ENCODE measurements at regions not wholly inside any gene's neighbourhood (a gene's known extent, or its start where the extent isn't known, plus 50 kb on each side); places are given as distances from the start of the nearest gene placed in this dataset.

GRCh38 chr20:24139846-24140245 is 151.3 kb upstream of the GGTLC1 start:
- Histone ChIP-seq H3K9me3 (no peaks in the 10 kb centered on the region), H3K36me3 (no peaks in the 10 kb centered on the region), H3K4me1 (ENCODE audit: control insufficient read depth in 1 of 2, low read depth in 2 of 2) (no peaks in the 10 kb centered on the region), H3K27ac (no peak overlapping the region), H3K27me3 (replicated peaks; ENCODE audit: insufficient read depth) (peaks cover 3% of the 10 kb centered on the region), H3K4me3 (no peak overlapping the region)
- ATAC-seq (ENCODE audit: insufficient number of reproducible peaks, low FRiP score, low read depth) (no peak), DNase-seq (ENCODE audit: low spot score) (no peak)
- no peak for TF ChIP-seq CTCF (IDR thresholded peaks at IDR 0.05)

DNA sequence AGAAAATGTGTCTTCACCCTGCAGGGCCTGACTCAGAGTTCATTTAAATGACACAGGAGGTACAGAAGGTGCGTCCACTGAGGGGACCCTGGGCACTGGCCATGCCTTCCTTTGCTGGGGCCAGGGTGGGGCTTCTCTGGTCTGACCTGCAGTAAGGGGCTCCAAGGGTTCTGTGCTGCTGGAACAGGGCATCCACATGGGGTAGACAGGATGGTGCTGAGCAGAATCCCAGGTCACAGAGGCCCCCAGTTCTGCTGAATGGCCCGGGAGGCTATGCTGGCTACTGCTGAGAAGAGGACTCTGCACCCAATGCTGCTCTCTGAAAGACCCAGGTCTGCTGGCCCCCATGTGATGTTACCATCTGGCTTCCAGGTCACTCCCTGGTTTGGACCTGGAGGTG is 150.4 kb upstream of the GGTLC1 start:
- DNase-seq (ENCODE audit: low spot score) (no peak), ATAC-seq (ENCODE audit: insufficient number of reproducible peaks, low FRiP score, low read depth) (no peak)
- peaks cover 3% of the 10 kb centered on the region for H3K27me3 ChIP-seq (replicated peaks; ENCODE audit: insufficient read depth)
- no peak overlapping the region for H3K27ac ChIP-seq
- no peaks in the 10 kb centered on the region for H3K4me1 ChIP-seq (ENCODE audit: control insufficient read depth in 1 of 2, low read depth in 2 of 2)
- H3K4me3 ChIP-seq: no peak overlapping the region
- no peaks in the 10 kb centered on the region for H3K9me3 ChIP-seq
- no peaks in the 10 kb centered on the region for H3K36me3 ChIP-seq
- no peak for TF ChIP-seq CTCF (IDR thresholded peaks at IDR 0.05)

DNA sequence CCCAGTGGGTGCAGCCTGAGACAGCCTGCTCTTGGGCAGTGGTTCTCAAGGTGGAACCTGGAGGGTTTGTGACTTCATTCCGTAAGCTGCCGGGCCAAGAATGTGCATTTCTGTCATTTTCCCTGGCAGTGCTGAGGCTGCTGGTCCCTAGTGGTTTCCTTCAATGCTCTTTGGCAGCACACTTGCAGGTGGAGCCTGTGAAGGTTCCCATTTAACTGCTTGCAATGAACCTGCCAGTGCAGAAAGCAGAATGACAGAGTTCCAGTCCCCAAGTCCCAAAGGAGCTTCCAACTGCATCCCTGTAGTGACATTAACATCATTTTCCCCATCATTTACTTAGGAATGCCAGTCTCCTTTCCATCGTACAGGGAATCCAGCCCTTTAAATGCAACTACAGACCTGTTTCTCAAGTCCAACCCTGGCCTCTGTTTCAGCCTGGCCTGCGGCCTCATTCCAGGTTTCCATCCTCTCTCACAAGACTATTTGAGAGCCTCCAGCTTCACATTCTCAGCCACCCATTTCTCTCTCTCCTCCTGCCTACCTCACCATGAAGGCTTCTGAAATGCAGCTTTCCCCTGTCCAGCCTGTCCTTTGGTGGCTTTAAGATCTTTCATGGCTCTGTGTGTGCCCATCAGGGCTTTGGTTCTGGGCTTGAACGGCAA is 149.7 kb upstream of the GGTLC1 start:
- no peaks in the 10 kb centered on the region for H3K4me1 ChIP-seq (ENCODE audit: control insufficient read depth in 1 of 2, low read depth in 2 of 2)
- no peaks in the 10 kb centered on the region for H3K9me3 ChIP-seq
- H3K4me3 ChIP-seq: no peak overlapping the region
- H3K27ac ChIP-seq: no peak overlapping the region
- DNase-seq (ENCODE audit: low spot score) (no peak), ATAC-seq (ENCODE audit: insufficient number of reproducible peaks, low FRiP score, low read depth) (no peak)
- TF ChIP-seq CTCF (IDR thresholded peaks at IDR 0.05): no peak
- no peaks in the 10 kb centered on the region for H3K36me3 ChIP-seq
- H3K27me3 ChIP-seq (replicated peaks; ENCODE audit: insufficient read depth): peaks cover 3% of the 10 kb centered on the region

DNA sequence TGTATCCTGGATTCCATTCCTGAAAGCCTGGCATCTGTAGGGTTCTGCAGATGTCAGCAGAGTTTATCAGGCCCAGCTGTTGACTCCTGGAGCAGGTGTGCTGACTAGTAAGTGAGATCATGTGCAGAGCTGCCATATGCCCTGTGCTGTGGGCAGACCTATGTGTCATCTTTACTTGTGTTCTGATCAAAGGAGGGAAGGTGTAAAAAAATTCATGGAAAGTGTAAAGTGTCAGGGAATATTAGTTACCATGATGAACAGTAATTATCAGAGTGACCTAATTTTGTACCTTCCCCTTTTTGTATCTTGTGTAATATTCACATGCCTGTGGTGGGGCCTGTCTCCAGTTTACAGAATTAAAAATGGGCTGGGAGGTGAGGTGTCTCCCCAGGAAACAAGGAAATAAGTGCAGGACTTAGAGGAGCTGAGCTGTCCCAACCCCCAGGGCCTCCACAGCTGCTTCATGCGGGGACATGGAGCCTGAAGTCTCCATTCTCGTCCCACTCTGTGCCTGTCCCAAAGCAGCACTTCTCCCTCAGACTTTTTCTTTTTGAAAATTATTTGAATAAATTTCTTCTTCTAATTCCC is 148.2 kb upstream of the GGTLC1 start:
- no peaks in the 10 kb centered on the region for H3K4me1 ChIP-seq (ENCODE audit: control insufficient read depth in 1 of 2, low read depth in 2 of 2)
- no peaks in the 10 kb centered on the region for H3K36me3 ChIP-seq
- no peak overlapping the region for H3K27ac ChIP-seq
- H3K27me3 ChIP-seq (replicated peaks; ENCODE audit: insufficient read depth): no peaks in the 10 kb centered on the region
- no peaks in the 10 kb centered on the region for H3K9me3 ChIP-seq
- no peak for TF ChIP-seq CTCF (IDR thresholded peaks at IDR 0.05)
- ATAC-seq (ENCODE audit: insufficient number of reproducible peaks, low FRiP score, low read depth) (no peak), DNase-seq (ENCODE audit: low spot score) (no peak)
- no peak overlapping the region for H3K4me3 ChIP-seq

DNA sequence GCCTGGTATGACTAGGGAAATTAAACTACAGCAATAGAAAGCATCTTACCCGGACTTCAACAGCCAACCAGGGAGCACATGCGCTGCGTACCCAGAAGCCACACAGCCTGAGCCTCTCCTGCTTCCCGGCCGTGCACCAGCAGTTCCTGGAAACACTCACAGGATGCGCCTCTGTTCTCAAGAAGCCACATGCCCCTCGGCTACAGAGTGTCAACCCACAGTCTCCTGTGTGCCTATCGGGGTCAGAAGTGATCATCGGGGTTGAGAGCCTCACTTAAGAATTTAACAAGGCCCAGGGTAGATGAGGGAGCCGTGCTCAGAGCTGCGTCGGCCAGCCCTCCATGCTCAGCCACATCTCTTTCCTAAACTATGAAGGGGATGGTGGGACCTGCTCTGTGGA is 147.2 kb upstream of the GGTLC1 start:
- H3K36me3 ChIP-seq: no peaks in the 10 kb centered on the region
- DNase-seq (ENCODE audit: low spot score) (no peak), ATAC-seq (ENCODE audit: insufficient number of reproducible peaks, low FRiP score, low read depth) (no peak)
- H3K27ac ChIP-seq: no peak overlapping the region
- no peaks in the 10 kb centered on the region for H3K9me3 ChIP-seq
- H3K4me1 ChIP-seq (ENCODE audit: control insufficient read depth in 1 of 2, low read depth in 2 of 2): no peaks in the 10 kb centered on the region
- H3K27me3 ChIP-seq (replicated peaks; ENCODE audit: insufficient read depth): no peaks in the 10 kb centered on the region
- TF ChIP-seq CTCF (IDR thresholded peaks at IDR 0.05): no peak
- H3K4me3 ChIP-seq: no peak overlapping the region
